AG08396 (cell line): ENCODE measurements at regions not wholly inside any gene's neighbourhood (a gene's known extent, or its start where the extent isn't known, plus 50 kb on each side); places are given as distances from the start of the nearest gene placed in this dataset.
A peak's percentile ranks its signal among the peaks of the same experiment; 100 is the strongest.

ENCODE experiments used
- DNase-seq: peaks from one replicate; pipeline ENCODE4 v3.0.0; 2012; ENCODE audit warnings: low spot score, mixed read lengths

DNA sequence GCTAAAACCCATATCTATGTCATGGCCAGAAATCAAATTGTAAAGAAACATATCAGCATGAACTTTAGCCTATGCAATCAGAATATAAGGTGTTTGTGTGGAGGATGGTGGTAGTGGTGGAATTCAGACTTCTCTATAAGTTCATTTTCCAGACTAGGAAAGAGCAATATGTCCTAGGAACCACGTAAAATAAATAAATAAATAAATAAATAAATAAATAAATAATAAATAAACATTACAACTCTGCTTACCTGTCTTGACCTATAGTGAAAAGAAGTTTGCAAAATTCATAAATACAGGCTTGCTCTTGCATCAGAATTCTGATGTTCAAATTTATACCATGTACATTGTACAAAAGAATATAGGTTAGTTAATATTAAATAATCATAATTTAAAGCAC, 1382.6 kb upstream of the ADGRL2 start:
- no peak for DNase-seq

DNA sequence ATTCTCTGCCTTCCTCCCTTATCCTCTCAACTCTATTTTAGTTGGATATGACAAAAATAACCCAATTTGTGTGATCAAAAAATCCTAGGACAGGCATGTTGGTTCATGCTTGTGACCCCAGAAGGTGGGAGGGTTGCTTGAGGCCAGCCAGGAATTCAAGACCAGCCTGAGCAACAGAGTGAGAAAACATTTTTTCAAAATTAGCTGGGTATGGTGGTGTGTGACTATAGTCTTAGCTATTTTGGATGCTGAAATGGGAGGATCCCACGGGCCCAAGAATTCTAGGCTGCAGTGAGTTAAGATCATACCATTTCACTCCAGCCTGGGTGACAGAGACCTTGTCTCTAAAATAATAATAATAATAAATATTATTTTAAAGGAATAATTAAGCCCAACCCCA, 1383.1 kb upstream of the ADGRL2 start:
- DNase-seq, result no peak

DNA sequence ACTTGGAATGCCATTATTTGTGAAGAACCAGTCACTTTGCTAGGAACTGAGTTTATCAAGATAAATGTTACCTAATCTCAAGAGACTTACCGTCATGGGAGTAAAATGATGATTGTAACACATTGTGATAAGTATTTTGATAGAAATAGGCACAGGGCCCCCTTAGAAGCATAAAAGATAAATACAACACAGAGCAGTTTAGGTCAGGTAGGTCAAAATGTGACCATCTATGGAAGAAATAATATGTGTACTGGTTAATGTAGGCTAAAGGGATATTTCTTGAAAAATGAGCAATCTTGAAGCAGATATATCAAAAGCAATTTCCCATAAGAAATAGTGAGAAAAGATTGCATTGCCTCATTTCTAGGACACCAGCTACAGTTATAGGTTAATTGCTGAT, 1386.8 kb upstream of the ADGRL2 start:
- no peak for DNase-seq

DNA sequence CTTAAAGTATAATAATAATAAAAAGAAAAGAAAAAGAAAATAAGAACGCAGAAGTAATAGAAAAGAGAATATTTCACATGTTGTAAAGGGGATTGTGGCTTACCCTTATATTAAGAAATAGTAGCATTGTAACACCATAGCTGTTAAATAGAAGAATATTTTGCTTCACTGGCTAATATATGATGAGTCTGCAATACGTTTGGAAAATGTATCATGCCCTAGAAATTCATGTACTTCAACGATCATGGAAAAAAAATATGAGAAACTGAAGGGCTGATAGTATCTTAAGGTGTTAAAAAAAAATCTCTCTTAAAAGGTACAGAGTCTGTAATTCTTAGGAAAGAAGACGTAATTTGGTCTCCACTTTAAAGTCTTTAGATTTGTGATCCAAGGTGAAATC, 1390.5 kb upstream of the ADGRL2 start:
- DNase-seq, result no peak

DNA sequence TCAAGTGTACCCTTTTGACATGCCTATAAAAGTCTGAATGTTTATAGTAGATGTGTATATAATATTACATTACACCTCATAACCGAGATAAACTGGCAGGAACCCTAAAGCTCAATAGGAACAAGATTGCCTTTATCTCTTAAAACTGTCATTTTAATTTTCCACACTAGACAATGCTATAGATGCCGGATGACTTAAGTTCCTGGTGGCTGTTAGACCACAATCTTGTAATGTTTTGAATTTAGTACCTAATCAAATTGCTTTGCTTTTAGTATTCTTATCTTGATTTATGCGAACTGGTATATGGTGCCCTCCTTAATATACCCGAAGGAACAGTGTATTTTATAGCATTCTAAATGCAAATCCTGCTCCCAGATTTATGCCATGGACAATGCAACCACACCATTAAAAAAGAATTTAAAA, 1397.0 kb upstream of the ADGRL4 start:
- DNase-seq, result no peak

DNA sequence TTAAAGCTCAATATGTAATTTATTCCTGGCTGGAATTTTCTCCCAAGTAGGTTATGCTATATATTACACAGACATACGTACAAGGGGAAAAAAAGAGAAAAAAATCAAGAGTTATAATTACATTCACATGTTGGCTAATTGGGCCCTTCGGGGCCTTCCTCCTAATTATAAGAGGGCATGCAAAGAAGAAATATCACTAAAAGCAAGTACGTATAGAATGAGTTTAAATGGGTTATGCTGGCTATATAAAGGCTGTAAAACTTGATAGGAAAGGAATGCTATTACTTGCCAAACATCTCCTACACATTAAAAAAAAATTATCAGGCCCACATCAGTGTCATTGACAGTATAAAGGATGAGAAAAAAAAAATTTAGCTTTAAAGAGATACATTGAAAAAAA, 1396.1 kb upstream of the ADGRL4 start:
- no peak for DNase-seq

DNA sequence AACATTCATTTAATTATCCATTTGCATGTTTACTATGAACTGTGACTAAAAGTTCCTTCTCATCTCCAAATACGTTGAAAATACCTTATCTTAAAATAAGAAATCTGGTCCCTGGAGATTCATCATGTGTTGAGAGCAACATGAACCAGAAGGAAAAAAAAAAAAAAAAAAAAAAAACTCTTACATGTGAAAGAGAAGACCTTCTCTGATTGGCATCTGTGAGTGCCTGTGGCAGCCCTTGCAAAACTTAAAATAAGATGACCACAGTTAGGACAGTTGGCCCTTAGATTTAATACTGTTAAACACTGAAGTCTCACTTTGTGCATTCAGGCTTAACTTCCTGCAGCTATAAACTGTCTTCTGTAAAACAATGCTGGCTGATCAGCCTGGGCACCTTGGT, 1395.2 kb upstream of the ADGRL4 start:
- DNase-seq, result no peak

DNA sequence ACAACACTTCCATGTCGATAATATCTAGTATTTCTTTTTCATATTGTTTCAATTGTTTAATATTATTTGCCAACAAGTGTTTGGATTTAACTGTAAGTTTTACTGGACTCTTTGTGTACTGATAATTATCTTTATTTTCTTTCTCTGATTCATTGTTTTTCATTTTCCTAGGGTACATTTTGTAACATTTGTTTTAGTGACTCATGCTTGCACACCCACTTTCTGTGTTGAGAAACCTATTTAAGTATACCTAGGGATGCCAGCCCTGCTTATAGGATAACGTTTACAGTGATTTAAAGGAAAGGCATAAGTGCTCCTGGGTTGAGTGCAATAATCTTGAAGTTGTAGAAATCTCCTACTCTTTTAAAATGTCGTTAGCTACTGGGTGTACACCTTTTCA, 1386.0 kb upstream of the ADGRL4 start:
- no peak for DNase-seq

DNA sequence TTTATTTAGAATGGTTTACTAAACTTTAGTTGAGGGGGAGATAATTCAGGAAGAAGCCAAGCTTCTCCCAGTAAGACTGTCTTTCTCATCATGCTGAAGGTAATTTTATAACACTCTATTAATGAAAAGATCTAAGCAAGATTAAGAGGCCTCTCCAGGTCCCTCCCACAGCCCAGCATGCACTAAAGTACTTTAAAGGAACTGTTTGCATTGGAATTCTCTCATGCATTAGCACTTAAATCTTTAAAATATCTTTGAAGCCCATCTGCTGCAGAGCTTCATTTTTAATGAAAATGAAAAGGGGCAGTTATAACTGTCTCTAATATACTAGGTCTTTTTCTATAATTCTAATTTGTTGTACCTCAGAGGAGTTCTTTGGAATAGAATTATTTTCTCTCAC, 1379.1 kb upstream of the ADGRL4 start:
- DNase-seq, result no peak

DNA sequence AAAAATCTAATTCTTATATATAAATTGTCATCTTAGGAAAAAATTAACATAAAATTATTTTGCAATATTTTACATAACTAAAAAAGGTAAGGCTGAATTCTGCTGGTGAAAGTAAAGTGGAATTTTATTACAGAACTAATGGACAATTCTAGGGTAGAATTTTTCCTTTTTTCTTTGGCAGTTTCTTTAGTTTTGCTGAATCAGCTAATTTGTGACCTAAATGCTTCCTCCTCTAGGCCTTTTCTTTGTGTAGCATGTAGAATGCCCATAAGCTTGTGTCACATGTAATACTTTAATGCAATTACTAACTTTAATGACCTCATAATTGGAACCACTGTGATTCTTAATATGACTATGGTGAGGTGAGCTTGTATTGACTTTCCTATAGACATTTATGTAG, 1378.4 kb upstream of the ADGRL4 start:
- DNase-seq, result no peak

DNA sequence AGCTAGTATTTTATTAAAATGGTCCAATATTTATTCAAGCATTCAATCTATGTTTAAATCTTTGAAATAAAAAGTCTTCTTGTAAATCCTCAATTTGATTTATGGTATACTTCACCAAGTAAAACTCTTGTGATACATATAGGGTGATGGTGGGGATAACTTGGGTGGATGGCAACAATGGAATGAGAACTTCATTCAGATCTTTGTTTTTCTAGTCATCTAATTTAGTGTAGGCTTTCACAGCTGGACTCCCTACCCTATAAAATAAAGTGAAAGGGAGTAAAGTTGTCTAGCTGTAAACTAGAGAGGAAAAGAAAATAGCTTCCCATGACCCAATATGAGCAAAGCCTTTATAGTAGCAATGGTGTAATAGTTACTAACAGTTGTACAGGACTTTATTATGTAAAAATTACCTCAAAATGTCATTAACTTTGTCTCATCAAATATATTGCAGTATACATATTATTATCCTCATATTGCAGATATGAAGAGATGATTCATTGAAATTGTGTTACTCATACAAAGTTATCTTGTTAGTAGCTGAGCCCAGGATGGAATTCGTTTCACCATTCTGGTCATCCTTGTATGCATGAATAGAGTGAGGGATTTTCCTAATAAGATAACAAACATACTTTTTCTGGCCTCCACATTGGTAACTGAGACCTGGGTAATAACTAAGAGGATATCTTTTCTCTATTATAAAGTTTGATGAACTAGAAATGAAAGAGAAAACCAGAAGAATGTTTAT, 1377.7 kb upstream of the ADGRL4 start:
- DNase-seq, result peak; percentile 7

DNA sequence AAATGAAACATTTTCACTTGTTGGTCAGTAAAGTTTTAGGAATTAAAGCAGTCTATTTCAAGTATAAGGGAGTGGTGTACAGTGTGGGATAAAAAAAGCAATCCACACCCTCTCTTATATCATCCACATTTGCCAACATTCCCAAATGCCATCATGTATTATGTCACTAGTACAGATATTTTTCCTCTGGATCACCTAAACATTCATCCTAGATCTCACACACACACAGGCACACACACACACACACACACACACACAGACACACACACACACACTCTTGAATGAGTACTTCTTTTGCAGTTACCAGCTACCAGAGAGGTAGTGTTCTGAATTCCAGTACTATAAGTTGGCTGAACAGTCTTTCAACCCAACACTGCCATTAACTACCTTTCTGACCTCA, 1369.1 kb upstream of the ADGRL4 start:
- peak; percentile 16 for DNase-seq

DNA sequence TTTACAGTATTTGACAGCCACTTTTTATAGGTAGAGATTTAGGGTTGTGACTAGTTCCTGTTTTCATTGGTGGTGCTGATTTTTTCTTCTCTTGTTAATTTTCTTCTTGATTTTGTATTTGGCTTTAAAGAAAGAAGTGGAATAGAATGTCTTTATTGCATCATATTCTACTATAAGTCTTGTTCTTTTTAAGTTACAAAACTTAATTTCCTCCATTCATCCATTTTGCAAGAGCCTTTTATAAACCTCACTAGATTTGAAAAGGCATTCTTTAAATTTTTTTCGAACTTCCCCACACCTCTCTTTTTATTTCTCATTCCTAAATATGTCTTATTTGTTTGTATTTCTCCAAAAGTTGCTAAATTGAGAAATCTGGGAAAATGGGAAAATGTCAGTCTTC, 1368.6 kb upstream of the ADGRL4 start:
- DNase-seq, result no peak

DNA sequence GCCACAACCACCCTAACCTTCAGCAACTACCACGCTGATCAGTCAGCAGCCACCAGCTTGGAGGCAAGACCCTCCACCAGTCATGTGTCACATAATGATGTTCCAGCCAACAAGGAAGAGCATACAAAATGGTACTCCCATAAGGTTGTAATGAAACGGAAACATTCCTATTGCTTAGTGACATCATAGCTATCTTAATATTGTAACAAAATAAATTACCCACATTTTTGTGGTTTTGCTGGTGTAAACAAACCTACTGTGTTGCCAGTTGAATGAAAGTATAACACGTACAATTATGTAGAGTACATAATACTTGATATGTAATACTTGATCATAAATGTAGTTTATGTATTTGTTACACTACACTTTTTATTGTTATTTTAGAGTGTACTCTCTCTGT, 1363.2 kb upstream of the ADGRL4 start:
- DNase-seq, result no peak

DNA sequence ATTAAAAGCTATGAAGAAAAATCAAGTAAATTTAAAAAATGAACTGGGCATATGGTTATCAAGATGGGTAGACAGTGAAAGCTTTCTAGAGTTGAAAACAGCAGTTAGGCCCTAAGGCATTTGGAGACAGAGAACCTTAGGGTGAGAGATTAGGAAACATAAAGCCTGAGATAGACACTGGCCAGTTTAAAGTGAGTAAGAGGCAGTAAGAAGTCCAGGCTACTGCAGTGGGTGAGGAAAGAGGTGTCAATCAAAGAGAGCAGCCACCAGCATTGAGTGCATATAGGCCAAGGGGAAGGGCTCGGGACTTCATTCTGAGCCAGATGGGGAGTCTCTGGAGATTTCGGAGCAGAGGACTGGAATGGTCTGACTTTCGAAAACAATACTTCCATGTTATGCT, 1360.5 kb upstream of the ADGRL4 start:
- no peak for DNase-seq

DNA sequence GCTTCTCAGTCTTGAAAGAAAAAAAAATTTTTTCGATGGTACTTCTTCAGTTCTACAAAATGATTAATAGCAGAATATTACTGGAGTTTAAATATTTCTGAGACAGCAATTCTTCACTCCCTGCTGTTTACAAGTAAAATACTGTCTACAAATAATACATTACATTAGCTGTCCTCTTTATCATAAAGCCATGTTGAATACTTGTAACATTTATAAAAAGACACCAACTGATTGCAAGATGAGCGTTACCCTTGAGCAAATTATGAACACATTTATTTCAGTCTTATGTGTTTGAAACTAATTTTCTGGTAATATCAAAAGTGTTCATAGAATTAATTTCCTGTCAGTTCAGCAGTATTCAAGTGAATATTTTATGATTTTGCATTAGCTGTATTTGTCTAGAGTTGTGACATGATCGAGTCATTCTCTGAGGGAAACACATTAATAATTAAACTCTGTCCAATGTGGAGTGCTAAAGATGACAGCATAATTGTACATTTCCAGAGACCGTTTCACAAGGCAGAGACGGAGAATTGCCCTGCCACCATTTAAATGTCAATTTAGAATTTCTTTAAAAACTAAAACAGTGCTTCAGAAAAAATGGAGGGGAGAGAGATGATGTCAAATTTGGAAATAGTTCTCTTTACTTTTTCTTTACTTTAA, 1359.0 kb upstream of the ADGRL4 start:
- DNase-seq, result no peak

DNA sequence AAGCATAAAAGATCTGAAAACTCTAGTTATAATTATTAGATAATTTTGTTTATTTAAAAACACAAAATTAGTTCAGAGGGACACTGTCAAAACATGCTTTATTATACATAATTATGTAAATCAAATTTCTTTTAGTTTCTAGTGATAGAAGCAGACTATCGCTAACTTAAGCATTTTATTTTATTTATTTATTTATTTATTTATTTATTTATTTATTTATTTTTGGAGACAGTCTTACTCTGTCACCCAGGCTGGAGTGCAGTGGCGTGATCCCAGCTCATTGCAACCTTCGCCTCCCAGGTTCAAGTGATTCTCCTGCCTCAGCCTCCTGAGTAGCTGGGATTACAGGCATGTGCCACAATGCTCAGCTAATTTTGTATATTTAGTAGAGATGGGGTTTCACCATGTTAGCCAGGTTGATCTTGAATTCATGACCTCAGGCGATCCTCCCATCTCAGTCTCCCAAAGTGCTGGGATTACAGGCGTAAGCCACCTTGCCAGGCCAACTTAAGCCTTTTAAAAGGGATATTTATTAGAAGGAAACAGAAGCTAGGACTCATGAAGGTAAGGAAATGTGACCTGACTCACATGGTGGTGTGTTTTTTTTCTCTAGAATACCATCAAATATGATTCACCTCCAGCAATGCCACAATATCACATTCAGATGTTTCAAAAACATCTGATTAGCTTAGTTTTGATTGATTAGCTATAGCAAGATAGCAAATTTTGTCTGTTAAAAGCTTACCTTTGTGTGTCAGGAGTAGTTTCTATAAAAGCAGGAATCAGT, 1357.4 kb upstream of the ADGRL4 start:
- DNase-seq, result no peak

DNA sequence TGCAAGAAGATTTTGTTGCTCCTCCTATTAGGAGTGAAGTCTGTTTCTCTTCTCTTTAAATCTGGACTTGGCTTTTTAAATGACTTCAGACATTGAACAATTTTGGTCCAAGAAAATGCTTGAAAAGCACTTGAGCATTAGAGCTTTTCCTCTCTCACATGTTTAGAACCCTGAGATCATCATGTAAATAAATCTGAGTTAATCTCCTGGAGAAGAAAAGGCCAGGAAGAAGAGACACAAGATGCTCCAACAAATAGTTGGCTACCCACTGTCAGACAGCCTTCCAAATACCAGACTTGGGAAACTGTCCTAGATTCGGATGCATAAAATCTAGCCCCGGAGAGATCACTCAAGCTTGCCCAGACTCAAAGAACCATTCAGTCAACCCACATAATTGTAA, 1353.1 kb upstream of the ADGRL4 start:
- no peak for DNase-seq

DNA sequence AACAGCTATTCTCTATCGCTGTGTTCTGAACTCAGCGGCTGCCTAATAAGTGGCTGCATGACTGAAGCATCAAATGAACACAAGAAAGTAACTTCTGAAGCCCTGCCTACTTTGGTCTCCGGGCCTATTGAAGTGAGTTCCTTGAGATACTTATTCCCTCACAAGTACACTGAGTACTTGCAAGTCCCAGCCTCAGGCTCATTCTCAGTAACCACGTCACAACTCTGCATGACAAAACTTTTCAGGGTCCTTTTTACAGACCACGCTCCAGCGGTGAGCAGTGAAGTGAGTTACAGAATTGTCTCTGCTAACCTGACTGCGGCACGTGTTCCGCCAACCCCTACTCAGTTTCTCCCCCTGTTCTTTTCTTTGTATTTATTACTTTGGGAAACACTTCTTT, 1342.7 kb upstream of the ADGRL4 start:
- DNase-seq, result no peak

DNA sequence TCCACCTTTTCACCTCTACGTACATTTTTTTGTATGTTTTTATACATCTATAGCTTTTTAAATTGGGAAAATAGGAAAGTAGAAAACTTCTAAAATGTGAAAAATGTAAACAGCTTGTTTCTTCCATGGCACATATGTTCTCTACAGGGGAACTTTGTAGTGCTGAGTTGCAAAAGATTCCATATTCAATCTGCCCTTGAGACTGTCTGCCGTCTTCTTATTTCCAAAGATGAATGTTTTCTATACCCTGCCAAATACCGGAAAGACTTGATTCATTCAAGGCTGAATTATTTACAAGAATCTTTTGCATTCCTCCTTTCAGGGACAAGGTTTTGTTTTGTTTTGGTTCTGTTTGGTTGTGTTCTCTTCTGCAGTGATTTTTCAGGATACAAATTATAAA, 1334.5 kb upstream of the ADGRL4 start:
- no peak for DNase-seq

DNA sequence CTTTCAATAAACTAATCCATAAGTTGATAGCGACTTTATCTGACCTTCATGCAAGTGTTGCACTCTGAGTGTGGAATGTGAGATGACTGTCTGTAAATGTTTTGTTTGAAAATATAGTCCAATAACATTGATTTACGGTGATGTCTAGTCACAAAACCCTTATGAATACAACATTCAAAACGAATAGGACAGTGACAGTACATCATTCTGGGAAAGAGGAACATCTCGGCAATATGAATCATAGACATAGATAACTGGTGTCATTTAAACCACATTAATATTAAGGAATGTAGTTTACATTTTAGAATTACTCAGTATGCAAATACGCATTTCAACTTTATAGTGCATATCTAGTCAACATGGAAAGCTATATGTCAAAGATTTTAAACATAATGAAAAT, 1311.6 kb upstream of the ADGRL4 start:
- no peak for DNase-seq

DNA sequence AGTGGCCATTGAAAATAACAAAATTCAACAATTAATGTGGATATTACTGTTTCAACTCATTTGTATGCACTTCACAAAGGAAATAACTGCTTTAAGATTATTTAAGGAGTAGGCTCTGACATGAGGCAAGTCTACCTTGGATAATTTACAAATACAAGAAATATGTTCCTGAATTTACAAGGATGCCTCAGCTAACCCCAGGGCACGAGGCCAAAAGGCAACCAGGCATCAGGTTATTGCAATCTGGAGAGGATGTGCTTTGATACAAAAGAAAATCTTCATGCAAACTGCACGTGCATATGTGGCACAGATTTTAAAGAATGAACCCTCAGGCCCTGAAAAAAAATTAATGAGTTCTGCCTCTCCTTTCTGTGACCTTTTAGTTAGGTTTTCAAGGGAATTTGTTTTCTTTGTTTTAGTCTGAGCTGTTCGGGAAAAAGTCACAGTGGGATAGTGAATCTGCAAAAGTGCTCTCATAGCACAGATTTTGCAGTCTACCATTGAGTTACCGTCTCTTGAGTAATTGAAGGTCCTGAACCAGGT, 1304.2 kb upstream of the ADGRL4 start:
- DNase-seq, result no peak

DNA sequence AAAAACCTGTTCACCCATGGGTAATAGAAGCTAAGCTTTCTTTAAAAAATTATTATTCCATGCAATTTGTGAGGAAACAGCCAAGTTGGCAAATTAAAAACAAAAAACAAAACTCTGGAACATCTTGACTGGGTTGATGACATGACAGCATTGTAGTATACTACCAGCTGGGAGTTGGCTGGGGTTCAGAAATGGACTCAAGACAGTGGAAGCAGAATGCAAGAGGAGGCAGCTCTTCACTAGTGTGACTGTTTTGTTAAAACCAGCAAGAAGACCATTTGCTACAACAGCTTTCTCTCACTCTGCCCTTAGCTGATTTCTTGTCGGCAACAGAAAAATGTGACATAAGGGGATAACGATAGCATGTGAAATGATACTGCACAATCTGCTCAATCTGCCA, 1298.9 kb upstream of the ADGRL4 start:
- no peak for DNase-seq
